ENCODE measurements at regions not wholly inside any gene's neighbourhood (a gene's known extent, or its start where the extent isn't known, plus 50 kb on each side); places are given as distances from the start of the nearest gene placed in this dataset.

GRCh38 chr2:193326296-193326695 lies 1131.6 kb upstream of the TMEFF2 start:
- TF ChIP-seq EZH2phosphoT487 (IDR thresholded peaks at IDR 0.05; ENCODE audit: low read depth) (no peak), CTCF (IDR thresholded peaks at IDR 0.05; ENCODE audit: low read depth, low read length) (no peak)
- no peaks in the 10 kb centered on the region for H3K4me1 ChIP-seq (ENCODE audit: low read length)
- H3K9me3 ChIP-seq (ENCODE audit: insufficient read depth, low read length) = no peaks in the 10 kb centered on the region
- no peak overlapping the region for H3K4me2 ChIP-seq (ENCODE audit: low read length)
- H3K79me2 ChIP-seq (ENCODE audit: low read length) = no peaks in the 10 kb centered on the region
- H3K4me3 ChIP-seq (ENCODE audit: low read length) = no peak overlapping the region
- H2AFZ ChIP-seq (ENCODE audit: low read depth, low read length) = no peak overlapping the region
- H3K27me3 ChIP-seq (ENCODE audit: low read depth, low read length) = no peaks in the 10 kb centered on the region
- no peak overlapping the region for H3K27ac ChIP-seq (ENCODE audit: low read length)
- H3K36me3 ChIP-seq (replicated peaks; ENCODE audit: low read depth, low read length) = no peaks in the 10 kb centered on the region
- H4K20me1 ChIP-seq (ENCODE audit: insufficient read depth, low read length) = no peaks in the 10 kb centered on the region
- H3K9ac ChIP-seq (ENCODE audit: low read length) = no peak overlapping the region

- Histone ChIP-seq H3K4me3 (ENCODE audit: low read length) (no peak overlapping the region), H4K20me1 (ENCODE audit: insufficient read depth, low read length) (no peaks in the 10 kb centered on the region), H3K4me2 (ENCODE audit: low read length) (no peak overlapping the region), H3K79me2 (ENCODE audit: low read length) (no peaks in the 10 kb centered on the region), H3K27ac (ENCODE audit: low read length) (no peak overlapping the region), H3K36me3 (replicated peaks; ENCODE audit: low read depth, low read length) (no peaks in the 10 kb centered on the region), H3K4me1 (ENCODE audit: low read length) (peaks cover 10% of the 10 kb centered on the region), H3K9ac (ENCODE audit: low read length) (no peak overlapping the region), H3K27me3 (ENCODE audit: low read depth, low read length) (no peaks in the 10 kb centered on the region), H3K9me3 (ENCODE audit: insufficient read depth, low read length) (no peaks in the 10 kb centered on the region), H2AFZ (ENCODE audit: low read depth, low read length) (no peak overlapping the region)
- TF ChIP-seq CTCF (IDR thresholded peaks at IDR 0.05; ENCODE audit: low read depth, low read length) (no peak), EZH2phosphoT487 (IDR thresholded peaks at IDR 0.05; ENCODE audit: low read depth) (no peak)
Measured at GRCh38 chr2:193315428-193316091, 1120.8 kb upstream of the TMEFF2 start.

GRCh38 chr2:193303464-193303863 lies 1108.7 kb upstream of the TMEFF2 start:
- Histone ChIP-seq H3K4me1 (ENCODE audit: low read length) (no peaks in the 10 kb centered on the region), H3K27me3 (ENCODE audit: low read depth, low read length) (no peaks in the 10 kb centered on the region), H3K4me3 (ENCODE audit: low read length) (no peak overlapping the region), H4K20me1 (ENCODE audit: insufficient read depth, low read length) (no peaks in the 10 kb centered on the region), H3K27ac (ENCODE audit: low read length) (no peak overlapping the region), H2AFZ (ENCODE audit: low read depth, low read length) (no peak overlapping the region), H3K9me3 (ENCODE audit: insufficient read depth, low read length) (no peaks in the 10 kb centered on the region), H3K36me3 (replicated peaks; ENCODE audit: low read depth, low read length) (no peaks in the 10 kb centered on the region), H3K9ac (ENCODE audit: low read length) (no peak overlapping the region), H3K4me2 (ENCODE audit: low read length) (no peak overlapping the region), H3K79me2 (ENCODE audit: low read length) (no peaks in the 10 kb centered on the region)
- TF ChIP-seq CTCF (IDR thresholded peaks at IDR 0.05; ENCODE audit: low read depth, low read length) = no peak
- no peak for TF ChIP-seq EZH2phosphoT487 (IDR thresholded peaks at IDR 0.05; ENCODE audit: low read depth)

- Histone ChIP-seq H3K9me3 (ENCODE audit: insufficient read depth, low read length) (no peaks in the 10 kb centered on the region), H3K27ac (ENCODE audit: low read length) (no peak overlapping the region), H3K36me3 (replicated peaks; ENCODE audit: low read depth, low read length) (no peaks in the 10 kb centered on the region), H3K79me2 (ENCODE audit: low read length) (no peaks in the 10 kb centered on the region), H2AFZ (ENCODE audit: low read depth, low read length) (no peak overlapping the region), H3K9ac (ENCODE audit: low read length) (no peak overlapping the region), H3K27me3 (ENCODE audit: low read depth, low read length) (no peaks in the 10 kb centered on the region), H4K20me1 (ENCODE audit: insufficient read depth, low read length) (no peaks in the 10 kb centered on the region), H3K4me3 (ENCODE audit: low read length) (no peak overlapping the region), H3K4me1 (ENCODE audit: low read length) (no peaks in the 10 kb centered on the region), H3K4me2 (ENCODE audit: low read length) (no peak overlapping the region)
- TF ChIP-seq EZH2phosphoT487 (IDR thresholded peaks at IDR 0.05; ENCODE audit: low read depth) = no peak
- TF ChIP-seq CTCF (IDR thresholded peaks at IDR 0.05; ENCODE audit: low read depth, low read length) = no peak
Measured at GRCh38 chr2:193294371-193294770, 1099.6 kb upstream of the TMEFF2 start.
